GM12892 (cell line): ENCODE measurements at regions not wholly inside any gene's neighbourhood (a gene's known extent, or its start where the extent isn't known, plus 50 kb on each side); places are given as distances from the start of the nearest gene placed in this dataset.
"Not testable (repeated sequence)": the region's sequence is repeated elsewhere in the genome, so short reads cannot be mapped to it uniquely, and the experiment has no call there.

ENCODE experiments used
- POLR2A ChIP-seq: IDR thresholded peaks from 2 replicates; pipeline ENCODE4 v1.6.1; 2011; ENCODE audit warnings: low read depth, low read length, control low read depth
- POLR2AphosphoS5 ChIP-seq: IDR thresholded peaks from 2 replicates; pipeline ENCODE4 v1.6.1; 2011; ENCODE audit warnings: low read depth, low read length, control low read depth
- TAF1 ChIP-seq: IDR thresholded peaks from 2 replicates; pipeline ENCODE4 v1.6.1; 2011; ENCODE audit warnings: low read depth, mild to moderate bottlenecking, control low read depth, low read length, borderline replicate concordance

- not testable (repeated sequence) for TF ChIP-seq POLR2A, POLR2AphosphoS5, TAF1
Measured at GRCh38 chr15:92801056-92801773, 98.9 kb upstream of the CHD2 start.
